IPS-18c (cell line): ENCODE measurements at regions not wholly inside any gene's neighbourhood (a gene's known extent, or its start where the extent isn't known, plus 50 kb on each side); places are given as distances from the start of the nearest gene placed in this dataset.

Experiments
- H3K4me3 ChIP-seq: 2 replicates; pipeline ENCODE4 v1.7.0; 2013; ENCODE audit warnings: low read depth, mild to moderate bottlenecking, low read length, moderate library complexity; ENCODE audit not compliant: insufficient read depth
- H3K9me3 ChIP-seq: one replicate; pipeline ENCODE4 v1.6.1; 2013; ENCODE audit warnings: mild to moderate bottlenecking, low read length, moderate library complexity; ENCODE audit not compliant: control insufficient read depth, insufficient read depth

- no peaks in the 10 kb centered on the region for H3K9me3 ChIP-seq
- H3K4me3 ChIP-seq, result no peak overlapping the region
Observed at GRCh38 chr9:107881626-107882300, 392.2 kb upstream of the KLF4 start.

GRCh38 chr9:107878462-107878861 lies 388.9 kb upstream of the KLF4 start:
- Histone ChIP-seq H3K9me3 (no peaks in the 10 kb centered on the region), H3K4me3 (no peak overlapping the region)

GRCh38 chr9:107875571-107875980 lies 386.0 kb upstream of the KLF4 start:
- no peaks in the 10 kb centered on the region for H3K9me3 ChIP-seq

GRCh38 chr9:107874591-107875369 lies 385.2 kb upstream of the KLF4 start:
- no peaks in the 10 kb centered on the region for H3K9me3 ChIP-seq
- no peak overlapping the region for H3K4me3 ChIP-seq

More at GRCh38 chr9:107875571-107875980, 386.0 kb upstream of the KLF4 start:
- no peak overlapping the region for H3K4me3 ChIP-seq

GRCh38 chr9:107874137-107874536 lies 384.6 kb upstream of the KLF4 start:
- H3K4me3 ChIP-seq, result no peak overlapping the region
- no peaks in the 10 kb centered on the region for H3K9me3 ChIP-seq

- no peak overlapping the region for H3K4me3 ChIP-seq
- H3K9me3 ChIP-seq, result no peaks in the 10 kb centered on the region
Observed at GRCh38 chr9:107872457-107873192, 383.1 kb upstream of the KLF4 start.

- Histone ChIP-seq H3K4me3 (no peak overlapping the region), H3K9me3 (no peaks in the 10 kb centered on the region)
Observed at GRCh38 chr9:107870927-107871680, 381.5 kb upstream of the KLF4 start.

GRCh38 chr9:107870221-107870620 lies 380.7 kb upstream of the KLF4 start:
- H3K9me3 ChIP-seq, result no peaks in the 10 kb centered on the region
- H3K4me3 ChIP-seq, result no peak overlapping the region

GRCh38 chr9:107869111-107869510 lies 379.5 kb upstream of the KLF4 start:
- Histone ChIP-seq H3K4me3 (no peak overlapping the region), H3K9me3 (no peaks in the 10 kb centered on the region)

GRCh38 chr9:107868186-107868585 lies 378.6 kb upstream of the KLF4 start:
- Histone ChIP-seq H3K9me3 (no peaks in the 10 kb centered on the region), H3K4me3 (no peak overlapping the region)

- Histone ChIP-seq H3K4me3 (no peak overlapping the region), H3K9me3 (no peaks in the 10 kb centered on the region)
Observed at GRCh38 chr9:107867738-107868137, 378.2 kb upstream of the KLF4 start.

GRCh38 chr9:107866711-107867311 lies 377.2 kb upstream of the KLF4 start:
- no peaks in the 10 kb centered on the region for H3K9me3 ChIP-seq
- H3K4me3 ChIP-seq, result no peak overlapping the region

- no peak overlapping the region for H3K4me3 ChIP-seq
- no peaks in the 10 kb centered on the region for H3K9me3 ChIP-seq
Observed at GRCh38 chr9:107863396-107863795, 373.8 kb upstream of the KLF4 start.

- H3K9me3 ChIP-seq, result no peaks in the 10 kb centered on the region
Observed at GRCh38 chr9:107862881-107863280, 373.3 kb upstream of the KLF4 start.

GRCh38 chr9:107862323-107862722 lies 372.8 kb upstream of the KLF4 start:
- H3K9me3 ChIP-seq, result no peaks in the 10 kb centered on the region

More at GRCh38 chr9:107862881-107863280, 373.3 kb upstream of the KLF4 start:
- no peak overlapping the region for H3K4me3 ChIP-seq

GRCh38 chr9:107861075-107861474 lies 371.5 kb upstream of the KLF4 start:
- H3K4me3 ChIP-seq, result no peak overlapping the region
- H3K9me3 ChIP-seq, result peaks cover 2% of the 10 kb centered on the region

More at GRCh38 chr9:107862323-107862722, 372.8 kb upstream of the KLF4 start:
- H3K4me3 ChIP-seq, result no peak overlapping the region

GRCh38 chr9:107858260-107858659 lies 368.7 kb upstream of the KLF4 start:
- no peak overlapping the region for H3K4me3 ChIP-seq
- peaks cover 6% of the 10 kb centered on the region for H3K9me3 ChIP-seq
